K562 (cell line): ENCODE measurements at regions not wholly inside any gene's neighbourhood (a gene's known extent, or its start where the extent isn't known, plus 50 kb on each side); places are given as distances from the start of the nearest gene placed in this dataset.

Experiments used
- FIP1L1 ChIP-seq: fragments of 200-400 bp; formaldehyde crosslinking; IDR thresholded peaks from 2 replicates; pipeline ENCODE4 v1.6.1; 2018; ENCODE audit warnings: mild to moderate bottlenecking, low read depth, low read length; ENCODE audit not compliant: poor library complexity, severe bottlenecking
- SAP30 ChIP-seq: fragments of 200-600 bp; sonication (generic); IDR thresholded peaks from 2 replicates; pipeline ENCODE4 v1.6.1; 2012; ENCODE audit warnings: borderline replicate concordance, low read depth, mild to moderate bottlenecking, moderate library complexity, low read length, control low read depth, inconsistent platforms; ENCODE audit not compliant: insufficient read depth, poor library complexity, severe bottlenecking
- SPI1 ChIP-seq: IDR thresholded peaks from 2 replicates; pipeline ENCODE4 v1.6.1; 2011; ENCODE audit warnings: low read depth, low read length, control low read depth, borderline replicate concordance
- ZMIZ1 ChIP-seq, 2 experiments: fragments of 150-350 bp in 1 of 2; IDR thresholded peaks; 2 replicates each; pipeline ENCODE4 v1.6.1; 2012 to 2016; ENCODE audit warnings: low read depth in 2 of 2, low read length in 2 of 2, mild to moderate bottlenecking in 1 of 2, moderate library complexity in 1 of 2
- ZNF586 ChIP-seq: fragments of 450-650 bp; formaldehyde crosslinking; conservative IDR thresholded peaks from 2 replicates; pipeline ENCODE4 v1.4.0; 2020; ENCODE audit warnings: mild to moderate bottlenecking, moderate library complexity
- TF ChIP-seq, protein P1 (sequence below): fragments of 200-800 bp; sonication (Bioruptor generic); IDR thresholded peaks from 2 replicates; pipeline ENCODE4 v1.6.1; 2017; ENCODE audit warnings: missing genetic modification characterization, missing compliant biosample characterization
- TF ChIP-seq, protein P2 (sequence below): fragments of 450-650 bp; formaldehyde crosslinking; IDR thresholded peaks from 2 replicates; pipeline ENCODE4 v1.4.0; 2020; ENCODE audit warnings: mild to moderate bottlenecking, mixed read lengths

- TF ChIP-seq, protein P1, sequence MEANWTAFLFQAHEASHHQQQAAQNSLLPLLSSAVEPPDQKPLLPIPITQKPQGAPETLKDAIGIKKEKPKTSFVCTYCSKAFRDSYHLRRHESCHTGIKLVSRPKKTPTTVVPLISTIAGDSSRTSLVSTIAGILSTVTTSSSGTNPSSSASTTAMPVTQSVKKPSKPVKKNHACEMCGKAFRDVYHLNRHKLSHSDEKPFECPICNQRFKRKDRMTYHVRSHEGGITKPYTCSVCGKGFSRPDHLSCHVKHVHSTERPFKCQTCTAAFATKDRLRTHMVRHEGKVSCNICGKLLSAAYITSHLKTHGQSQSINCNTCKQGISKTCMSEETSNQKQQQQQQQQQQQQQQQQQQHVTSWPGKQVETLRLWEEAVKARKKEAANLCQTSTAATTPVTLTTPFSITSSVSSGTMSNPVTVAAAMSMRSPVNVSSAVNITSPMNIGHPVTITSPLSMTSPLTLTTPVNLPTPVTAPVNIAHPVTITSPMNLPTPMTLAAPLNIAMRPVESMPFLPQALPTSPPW (CRISPR knock-in tag): no peak
- TF ChIP-seq ZNF586 (CRISPR knock-in tag): no peak
- no peak for TF ChIP-seq FIP1L1
- TF ChIP-seq, protein P2, sequence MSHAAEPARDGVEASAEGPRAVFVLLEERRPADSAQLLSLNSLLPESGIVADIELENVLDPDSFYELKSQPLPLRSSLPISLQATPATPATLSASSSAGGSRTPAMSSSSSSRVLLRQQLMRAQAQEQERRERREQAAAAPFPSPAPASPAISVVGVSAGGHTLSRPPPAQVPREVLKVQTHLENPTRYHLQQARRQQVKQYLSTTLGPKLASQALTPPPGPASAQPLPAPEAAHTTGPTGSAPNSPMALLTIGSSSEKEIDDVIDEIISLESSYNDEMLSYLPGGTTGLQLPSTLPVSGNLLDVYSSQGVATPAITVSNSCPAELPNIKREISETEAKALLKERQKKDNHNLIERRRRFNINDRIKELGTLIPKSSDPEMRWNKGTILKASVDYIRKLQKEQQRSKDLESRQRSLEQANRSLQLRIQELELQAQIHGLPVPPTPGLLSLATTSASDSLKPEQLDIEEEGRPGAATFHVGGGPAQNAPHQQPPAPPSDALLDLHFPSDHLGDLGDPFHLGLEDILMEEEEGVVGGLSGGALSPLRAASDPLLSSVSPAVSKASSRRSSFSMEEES (CRISPR knock-in tag): no peak
- TF ChIP-seq ZMIZ1 (IDR thresholded peaks at IDR 0.05; ENCODE audit: low read depth in 2 of 2, low read length in 2 of 2): no peak
- no peak for TF ChIP-seq SAP30
- TF ChIP-seq SPI1: no peak
Measured at GRCh38 chr2:234307322-234307961, 189.4 kb downstream of the ARL4C start (continued).
